Eye (tissue), 1 donor: ENCODE measurements at regions not wholly inside any gene's neighbourhood (a gene's known extent, or its start where the extent isn't known, plus 50 kb on each side); places are given as distances from the start of the nearest gene placed in this dataset.
"Not testable (repeated sequence)": the region's sequence is repeated elsewhere in the genome, so short reads cannot be mapped to it uniquely, and the experiment has no call there.

Source experiments
- DNase-seq: peaks from one replicate; pipeline ENCODE4 v3.0.0-alpha.2; 2015

- no peak for DNase-seq
Observed at GRCh38 chr11:37372667-37373066, 774.6 kb upstream of the RAG2 start.

GRCh38 chr11:37371346-37371970 is 773.4 kb upstream of the RAG2 start:
- DNase-seq = no peak

GRCh38 chr11:37370817-37371216 is 772.8 kb upstream of the RAG2 start:
- no peak for DNase-seq

GRCh38 chr11:37364246-37364839 is 766.3 kb upstream of the RAG2 start:
- DNase-seq = no peak

GRCh38 chr11:37353192-37353591 is 755.2 kb upstream of the RAG2 start:
- peak; percentile 79 for DNase-seq

- DNase-seq = peak; percentile 24
Observed at GRCh38 chr11:37352485-37352884, 754.4 kb upstream of the RAG2 start.

- peak; percentile 17 for DNase-seq
Observed at GRCh38 chr11:37343290-37343689, 745.3 kb upstream of the RAG2 start.

GRCh38 chr11:37336401-37336800 is 738.4 kb upstream of the RAG2 start:
- no peak for DNase-seq

- no peak for DNase-seq
Observed at GRCh38 chr11:37333345-37333744, 735.3 kb upstream of the RAG2 start.

GRCh38 chr11:37323843-37324242 is 725.8 kb upstream of the RAG2 start:
- DNase-seq = no peak

- no peak for DNase-seq
Observed at GRCh38 chr11:37322333-37323194, 724.5 kb upstream of the RAG2 start.

GRCh38 chr11:37320921-37321320 is 722.9 kb upstream of the RAG2 start:
- no peak for DNase-seq

- DNase-seq = no peak
Observed at GRCh38 chr11:37317803-37318202, 719.8 kb upstream of the RAG2 start.

GRCh38 chr11:37313266-37313665 is 715.2 kb upstream of the RAG2 start:
- DNase-seq = no peak

GRCh38 chr11:37306563-37306962 is 708.5 kb upstream of the RAG2 start:
- DNase-seq = no peak

- DNase-seq = not testable (repeated sequence)
Observed at GRCh38 chr11:37301405-37301804, 703.4 kb upstream of the RAG2 start.

- DNase-seq = no peak
Observed at GRCh38 chr11:37298173-37298572, 700.1 kb upstream of the RAG2 start.

- no peak for DNase-seq
Observed at GRCh38 chr11:37286890-37287289, 688.9 kb upstream of the RAG2 start.

GRCh38 chr11:37282367-37282766 is 684.3 kb upstream of the RAG2 start:
- DNase-seq = peak; percentile 8

- DNase-seq = no peak
Observed at GRCh38 chr11:37280200-37280599, 682.2 kb upstream of the RAG2 start.

- DNase-seq = no peak
Observed at GRCh38 chr11:37277896-37278465, 679.9 kb upstream of the RAG2 start.

- DNase-seq = no peak
Observed at GRCh38 chr11:37264783-37265182, 666.7 kb upstream of the RAG2 start.

GRCh38 chr11:37264060-37264459 is 666.0 kb upstream of the RAG2 start:
- no peak for DNase-seq

GRCh38 chr11:37263467-37263866 is 665.4 kb upstream of the RAG2 start:
- not testable (repeated sequence) for DNase-seq
